GF-D8 (cell line): ENCODE measurements at regions not wholly inside any gene's neighbourhood (a gene's known extent, or its start where the extent isn't known, plus 50 kb on each side); places are given as distances from the start of the nearest gene placed in this dataset.
"Not testable (repeated sequence)": the region's sequence is repeated elsewhere in the genome, so short reads cannot be mapped to it uniquely, and the experiment has no call there.

Source experiments
- DNase-seq: peaks from one replicate; lab custom pipeline; 2025; lab: John Stamatoyannopoulos, UW

DNA sequence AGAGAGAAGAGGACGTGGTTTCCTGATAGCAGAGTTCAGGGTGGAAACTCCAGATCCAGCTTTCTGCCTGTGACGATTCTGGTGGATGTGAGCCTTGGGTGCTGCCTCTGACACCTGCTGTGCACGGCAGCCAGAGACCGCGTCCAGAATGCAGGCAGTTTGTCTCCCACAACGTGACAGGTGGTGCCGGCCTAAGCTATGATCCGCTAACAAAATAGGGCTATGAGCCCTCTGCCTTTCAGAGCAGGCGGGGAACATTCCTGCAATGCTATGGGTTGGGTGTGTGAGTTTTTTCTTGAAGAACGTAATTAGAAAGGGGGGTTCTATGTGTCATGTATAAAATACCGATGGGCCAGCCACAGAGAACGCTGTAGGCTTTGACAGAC, 297.3 kb upstream of the PRKCQ start:
- DNase-seq, result no peak

DNA sequence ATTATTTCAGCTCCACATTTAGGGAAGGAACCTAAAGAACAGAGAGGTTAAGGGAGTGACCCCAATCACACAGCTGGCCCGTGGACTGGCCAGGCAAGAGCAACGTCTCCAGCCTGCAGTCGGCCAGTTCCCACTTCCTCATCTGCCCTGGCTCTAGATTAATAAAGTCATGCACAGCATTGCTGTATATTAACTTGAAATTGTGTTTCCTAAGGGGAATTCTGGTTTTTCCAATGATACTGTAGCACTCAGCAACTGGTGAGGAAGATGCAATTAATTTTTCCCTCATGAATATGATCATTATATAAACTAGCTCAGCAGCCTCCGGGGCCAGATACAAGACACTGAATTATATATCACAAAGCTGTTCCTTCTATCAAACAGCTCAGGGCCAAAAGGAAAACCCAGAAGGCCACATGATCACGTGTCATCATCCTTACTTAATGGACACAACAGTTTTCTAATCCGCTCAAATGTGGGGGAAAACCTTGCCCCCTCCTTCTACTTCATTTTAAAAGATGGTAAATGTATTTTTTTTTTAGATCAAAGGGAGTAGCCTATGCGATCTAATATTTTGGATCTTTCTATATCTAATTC, 295.3 kb upstream of the PRKCQ start:
- no peak for DNase-seq

DNA sequence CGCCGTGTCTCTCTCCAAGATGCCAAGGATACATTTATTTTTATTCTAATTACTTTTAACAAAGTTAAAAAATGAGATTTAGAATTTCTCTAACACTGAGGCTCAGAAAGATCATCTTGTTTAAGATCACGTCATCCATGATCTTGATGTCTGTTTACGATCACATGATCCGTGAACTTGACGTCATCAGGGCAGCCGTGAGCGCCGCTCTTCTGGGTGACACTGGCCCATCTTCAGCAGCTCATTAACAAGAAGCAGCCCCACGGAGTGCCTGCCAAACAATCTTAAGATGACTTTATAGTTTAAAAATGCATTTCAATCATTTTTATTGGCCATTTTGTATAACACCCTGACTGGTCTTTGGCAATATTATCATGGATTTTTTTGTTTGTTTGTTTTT, 291.1 kb upstream of the PRKCQ start:
- no peak for DNase-seq

DNA sequence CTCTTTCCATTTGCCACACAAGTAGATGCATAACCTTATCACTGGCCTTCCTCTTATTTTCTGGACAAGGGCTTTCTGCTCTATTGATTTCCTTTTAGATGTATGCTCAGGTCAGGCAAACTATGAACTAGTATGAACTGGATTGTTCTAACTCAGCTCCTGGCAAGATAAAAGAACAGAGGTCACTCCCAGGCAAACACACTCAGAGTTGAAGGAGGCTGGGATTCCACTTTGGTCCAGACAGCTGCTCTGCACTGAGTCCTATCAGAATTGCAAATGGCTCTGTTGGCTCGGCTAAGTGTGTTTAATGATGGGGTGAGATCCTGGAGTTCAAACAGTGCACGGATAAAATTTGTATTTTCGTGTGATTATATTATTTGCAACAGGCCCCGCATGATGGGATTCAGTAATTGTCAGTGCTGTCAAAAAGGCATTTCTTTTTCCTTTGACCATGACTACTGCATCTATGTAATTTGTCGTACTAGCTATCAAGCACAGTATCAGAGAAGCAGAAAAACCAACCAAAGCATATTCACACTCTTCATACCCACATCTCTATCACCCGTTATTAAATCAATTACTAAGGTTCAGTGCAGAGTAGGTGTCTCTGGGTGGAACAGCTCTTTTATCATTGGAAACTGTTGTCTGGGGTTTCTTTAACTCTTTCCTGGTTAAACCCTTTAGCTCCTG, 288.1 kb upstream of the PRKCQ start:
- no peak for DNase-seq

DNA sequence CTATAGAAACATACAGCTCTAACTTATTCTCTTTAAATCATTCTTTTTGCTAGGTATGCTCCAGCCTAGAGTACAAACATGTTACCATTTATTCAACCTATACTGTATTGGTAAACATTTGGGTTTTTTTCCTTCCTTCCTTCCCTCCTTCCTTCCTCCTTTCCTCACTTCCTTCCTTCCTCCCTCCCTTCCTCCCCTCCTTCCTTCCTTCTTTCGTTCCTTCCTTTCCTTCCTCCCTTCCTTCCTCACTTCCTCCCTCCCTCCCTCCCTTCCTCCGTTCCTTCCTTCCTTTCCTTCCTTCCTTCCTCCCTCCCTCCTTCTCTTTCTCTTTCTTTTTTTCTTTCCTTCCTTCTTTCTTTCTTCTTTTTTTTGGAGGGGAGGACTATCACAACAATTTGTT, 286.7 kb upstream of the PRKCQ start:
- DNase-seq, result no peak

DNA sequence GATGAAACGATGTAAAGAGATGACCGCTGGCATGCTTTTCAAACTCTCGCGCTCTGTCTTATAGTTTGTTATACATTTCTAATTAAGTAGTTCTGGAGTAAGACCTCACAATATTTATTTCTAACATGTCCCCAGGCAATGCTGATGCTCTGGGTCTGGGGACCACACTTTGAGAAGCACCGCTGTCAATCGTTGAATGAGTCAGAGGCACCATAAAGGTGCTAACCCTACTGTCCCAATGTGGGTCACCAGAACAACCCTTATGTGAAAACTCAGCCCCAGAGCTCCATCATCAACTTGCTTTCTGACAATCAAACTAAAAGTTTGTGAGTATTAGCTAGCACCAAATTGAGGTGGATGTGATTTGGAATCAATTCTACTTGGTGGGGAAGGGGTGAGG, 284.1 kb upstream of the PRKCQ start:
- DNase-seq, result no peak

DNA sequence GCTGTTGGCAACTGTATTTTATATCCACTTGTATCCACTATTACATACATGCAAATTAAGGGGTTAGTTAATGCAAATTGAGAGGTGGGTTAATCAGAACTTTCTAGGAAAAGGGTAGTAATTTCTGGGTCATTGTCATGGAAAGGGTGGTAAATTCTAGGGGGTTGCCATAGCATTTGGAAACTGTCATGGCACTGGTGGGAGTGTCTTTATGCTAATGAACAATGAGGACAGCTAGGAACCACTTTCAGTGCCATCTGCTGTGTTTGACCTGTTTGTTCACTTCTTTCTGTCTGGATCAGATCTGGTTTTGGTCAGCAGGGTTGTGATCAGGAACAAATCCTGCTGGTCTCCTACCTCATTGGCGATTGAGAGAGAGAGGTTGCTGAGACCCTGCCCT, 283.3 kb upstream of the PRKCQ start:
- DNase-seq, result no peak

DNA sequence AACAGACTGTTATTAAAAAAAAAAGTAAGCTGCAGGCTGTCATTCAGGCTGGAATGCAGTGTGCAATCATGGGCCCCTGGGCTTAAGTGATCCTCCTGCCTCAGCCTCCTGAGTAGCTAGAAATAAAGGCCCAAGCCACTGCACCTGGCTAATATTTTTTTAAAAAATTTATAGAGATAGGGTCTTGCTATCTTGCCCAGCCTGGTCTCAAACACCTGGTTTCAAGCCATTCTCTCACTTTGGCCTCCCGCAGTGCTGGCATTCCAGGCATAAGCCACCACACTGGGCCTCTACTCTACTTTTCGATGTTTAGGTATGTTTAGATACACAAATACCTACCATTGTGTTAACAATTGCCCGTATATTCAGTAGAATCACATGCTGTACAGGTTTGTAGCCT, 270.4 kb upstream of the PRKCQ start:
- DNase-seq, result no peak

DNA sequence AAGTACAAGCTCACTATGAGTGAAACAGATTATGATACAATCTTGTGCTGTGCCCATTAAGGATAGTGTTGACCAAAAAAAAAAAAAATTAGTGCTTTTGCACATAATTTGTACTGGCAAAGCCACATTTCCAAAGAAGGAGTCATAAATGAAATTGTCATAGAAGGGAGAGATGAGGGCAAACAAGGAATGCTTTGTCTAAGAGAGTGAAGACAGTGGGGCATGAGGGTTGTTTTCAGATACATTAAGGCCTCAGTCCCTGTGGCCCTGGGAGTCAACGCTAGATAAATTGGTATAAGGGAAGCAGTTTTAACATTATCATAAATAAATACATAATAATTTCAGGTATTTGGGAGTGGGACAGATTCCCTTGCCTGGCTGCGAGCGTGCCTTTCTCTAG, 267.5 kb upstream of the PRKCQ start:
- DNase-seq, result no peak

DNA sequence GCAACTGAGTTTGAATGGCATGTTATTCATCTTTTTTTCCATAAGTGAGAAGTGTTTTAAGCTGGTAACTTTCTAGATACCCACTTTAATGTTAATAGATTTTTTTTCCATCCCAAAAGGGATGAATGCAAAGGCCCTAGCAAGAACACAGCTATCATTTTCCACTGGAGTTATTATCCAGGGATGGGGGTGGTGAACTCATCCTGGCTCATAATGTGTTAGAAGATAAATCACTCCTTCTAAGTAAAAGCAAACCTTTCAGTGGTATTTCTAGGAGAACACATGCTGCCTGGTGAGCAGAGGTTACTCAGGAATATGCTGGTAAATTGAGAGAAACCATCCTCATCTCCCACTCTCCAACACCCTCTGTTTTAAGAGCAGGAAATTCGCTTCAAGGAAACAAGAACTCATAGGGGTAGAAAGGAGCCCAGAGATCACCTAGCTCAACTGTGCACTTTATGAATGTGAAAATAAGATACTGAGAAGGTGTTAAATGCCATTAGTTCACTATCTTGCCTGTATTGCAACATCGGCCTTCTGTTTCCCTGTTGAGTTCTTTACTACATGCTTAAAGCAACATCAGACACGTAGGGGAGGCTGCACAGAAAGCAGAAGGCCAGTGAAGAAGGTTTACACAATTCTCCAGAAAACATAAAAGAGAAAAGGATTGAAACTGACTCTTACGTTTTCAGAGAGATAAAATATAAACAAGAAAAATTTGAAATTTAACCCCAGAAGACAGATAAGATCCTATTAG, 264.0 kb upstream of the PRKCQ start:
- no peak for DNase-seq

DNA sequence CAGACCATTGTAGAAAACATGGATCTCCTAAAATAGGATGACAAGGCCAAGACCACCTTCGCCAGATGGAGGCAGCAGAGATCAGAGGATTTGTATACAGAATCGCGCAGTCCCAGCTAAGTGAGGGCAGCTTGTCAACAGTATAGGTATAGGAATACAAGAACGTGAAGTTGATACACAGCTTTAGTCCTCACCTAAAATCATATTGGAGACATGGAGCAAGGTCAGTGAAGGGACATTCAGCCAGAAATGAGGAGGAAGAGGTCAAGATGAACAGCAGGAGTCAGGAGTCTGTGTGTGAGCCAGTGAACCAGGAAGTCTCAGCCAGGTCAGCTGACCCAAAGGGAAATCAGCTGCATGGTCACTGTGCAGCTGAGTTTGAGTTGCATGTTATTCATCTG, 263.4 kb upstream of the PRKCQ start:
- DNase-seq, result no peak

DNA sequence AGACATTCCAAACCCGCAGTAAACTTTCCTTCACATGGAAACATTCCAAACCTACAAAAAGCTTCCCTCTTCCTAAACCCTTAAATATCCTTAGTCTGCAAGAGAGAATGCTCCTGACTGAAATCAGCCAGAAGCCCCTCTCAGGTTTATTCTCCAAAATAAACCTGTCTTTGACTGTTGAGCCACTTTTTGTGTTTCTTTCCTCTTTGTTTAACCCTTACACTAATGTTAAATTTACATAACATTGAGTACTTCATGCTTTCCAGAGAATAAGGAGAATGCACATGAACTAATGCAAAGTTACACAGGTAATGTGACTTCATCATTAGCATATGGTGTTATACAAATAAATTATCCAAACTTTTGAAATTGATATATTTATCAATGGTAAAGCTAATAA, 262.6 kb upstream of the PRKCQ start:
- DNase-seq, result no peak

DNA sequence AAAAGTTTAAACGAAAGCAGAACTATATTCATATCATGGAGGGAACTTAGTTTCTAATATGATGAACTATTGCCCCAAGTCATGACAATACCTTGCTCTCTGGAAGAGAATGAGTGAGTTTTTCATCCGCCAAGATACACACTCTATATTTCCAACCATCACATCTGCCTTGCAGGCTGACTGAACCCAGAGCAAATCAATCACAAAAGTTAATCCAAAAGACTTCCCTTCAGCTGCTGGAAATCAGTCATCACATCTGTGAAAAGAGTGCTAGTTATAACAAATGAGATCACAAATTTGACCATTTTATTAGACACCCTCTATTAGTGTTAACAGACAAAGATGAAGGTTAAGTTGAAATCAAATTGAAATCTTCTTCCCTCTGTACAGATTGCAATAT, 261.7 kb upstream of the PRKCQ start:
- no peak for DNase-seq

DNA sequence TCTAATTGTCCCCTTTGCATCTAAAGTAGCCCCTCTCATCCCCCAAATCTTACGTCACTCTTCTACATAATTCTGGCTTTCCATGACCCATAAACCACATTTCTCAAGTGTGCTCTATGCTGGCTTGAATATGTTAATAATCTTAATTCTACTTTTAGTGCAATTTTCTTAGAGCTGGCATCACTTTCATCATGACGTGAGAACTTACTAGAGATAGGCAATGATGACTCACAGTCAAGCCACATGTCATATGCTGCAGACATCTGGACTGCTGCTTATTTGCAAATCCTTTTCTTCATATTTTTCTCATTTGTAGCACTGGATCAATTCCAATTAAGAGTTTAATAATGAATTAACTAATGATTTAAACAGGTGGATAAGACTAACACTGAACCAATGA, 260.7 kb upstream of the PRKCQ start:
- DNase-seq, result no peak

DNA sequence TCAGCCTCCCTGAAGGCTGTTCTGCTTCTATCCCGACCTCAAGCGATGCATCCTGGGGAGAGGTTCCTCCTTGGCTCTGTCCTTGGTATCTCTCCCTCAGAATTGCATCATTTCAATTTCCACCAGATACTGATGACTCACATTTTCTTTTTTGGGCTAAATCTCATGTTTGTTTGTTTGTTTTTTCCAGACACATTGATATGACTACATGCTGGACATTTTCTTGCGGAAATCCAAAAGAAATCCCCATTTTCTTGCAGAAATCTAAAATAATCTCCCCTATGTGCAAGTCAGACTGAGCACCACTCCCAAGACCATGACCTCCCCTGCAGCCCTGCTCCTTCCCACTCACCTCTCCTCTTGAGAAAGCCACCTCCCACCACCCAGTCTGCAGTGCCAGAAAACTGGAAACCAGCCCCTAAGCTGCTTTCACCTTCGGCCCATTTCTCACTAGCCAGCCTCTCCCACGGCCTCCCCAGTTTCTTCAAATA, 260.2 kb upstream of the PRKCQ start:
- no peak for DNase-seq

DNA sequence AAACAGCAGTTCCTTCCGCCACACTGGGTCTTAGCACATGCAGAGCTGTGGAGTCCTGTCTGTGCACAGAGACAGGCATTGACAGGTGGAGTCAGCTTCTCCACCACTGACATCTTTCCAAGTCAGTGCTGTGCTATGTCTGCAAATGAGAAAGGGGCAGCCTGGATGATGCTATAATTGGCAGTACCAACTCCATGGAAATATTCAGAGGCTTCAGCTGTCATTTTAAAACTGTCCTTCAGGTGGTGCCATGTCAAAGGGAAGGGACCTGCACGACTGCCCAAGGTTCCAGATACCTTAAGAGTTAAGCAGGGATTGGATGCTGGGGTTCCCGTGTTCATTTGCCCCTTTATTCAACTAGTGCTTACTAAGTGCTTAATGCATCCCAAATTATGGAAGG, 258.0 kb upstream of the PRKCQ start:
- DNase-seq, result no peak

DNA sequence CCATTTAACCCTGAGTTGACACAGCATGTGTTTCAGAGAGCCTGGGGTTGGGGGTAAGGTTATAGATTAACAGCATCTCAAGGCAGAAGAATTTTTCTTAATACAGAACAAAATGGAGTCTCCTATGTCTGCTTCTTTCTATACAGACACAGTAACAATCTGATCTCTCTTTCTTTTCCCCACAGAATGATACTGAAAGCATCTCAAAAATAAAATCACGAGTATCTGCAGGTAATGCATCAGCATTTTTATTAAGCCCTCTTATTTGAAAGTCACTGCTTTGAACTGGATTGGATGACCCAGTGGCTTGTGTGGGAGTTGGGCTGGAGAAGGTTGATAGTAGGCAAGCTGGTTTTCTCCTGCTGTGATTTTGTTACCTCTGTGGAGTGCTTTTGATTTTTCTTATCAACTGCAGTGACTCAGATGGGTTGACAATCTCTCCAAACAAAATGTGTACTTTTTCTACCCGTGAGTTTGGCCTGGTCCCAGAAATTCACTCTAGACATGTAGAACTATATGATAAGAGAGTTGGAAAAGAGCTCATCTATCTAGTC, 253.5 kb upstream of the PRKCQ start:
- no peak for DNase-seq

DNA sequence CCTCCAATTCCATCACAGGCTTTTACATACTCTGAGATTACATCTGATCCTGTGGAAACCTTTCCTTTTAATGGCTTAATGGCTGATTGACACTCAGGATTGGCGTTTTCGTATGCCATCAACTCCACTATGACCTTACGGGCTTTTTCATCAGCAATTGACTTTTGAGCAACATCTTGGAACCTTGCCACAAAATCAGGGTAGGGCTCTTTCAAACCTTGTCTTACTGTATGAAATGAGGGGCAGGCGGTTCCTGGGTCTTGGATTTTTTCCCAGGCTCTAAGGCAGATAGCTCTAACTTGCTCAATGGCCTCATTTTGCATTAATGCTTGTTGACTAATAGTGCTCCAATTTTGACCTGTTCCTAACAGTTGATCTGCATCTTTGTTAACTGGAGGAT, 250.9 kb upstream of the PRKCQ start:
- not testable (repeated sequence) for DNase-seq

DNA sequence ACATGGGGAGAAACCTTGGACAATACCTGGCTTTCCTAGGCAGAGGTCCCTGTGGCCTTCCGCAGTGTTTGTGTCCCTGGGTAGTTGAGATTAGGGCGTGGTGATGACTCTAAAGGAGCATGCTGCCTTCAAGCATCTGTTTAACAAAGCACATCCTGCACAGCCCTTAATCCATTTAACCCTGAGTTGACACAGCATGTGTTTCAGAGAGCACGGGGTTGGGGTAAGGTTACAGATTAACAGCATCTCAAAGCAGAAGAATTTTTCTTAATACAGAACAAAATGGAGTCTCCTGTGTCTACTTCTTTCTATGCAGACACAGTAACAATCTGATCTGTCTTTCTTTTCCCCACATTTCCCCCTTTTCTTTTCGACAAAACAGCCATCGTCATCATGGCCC, 244.7 kb upstream of the PRKCQ start:
- not testable (repeated sequence) for DNase-seq

DNA sequence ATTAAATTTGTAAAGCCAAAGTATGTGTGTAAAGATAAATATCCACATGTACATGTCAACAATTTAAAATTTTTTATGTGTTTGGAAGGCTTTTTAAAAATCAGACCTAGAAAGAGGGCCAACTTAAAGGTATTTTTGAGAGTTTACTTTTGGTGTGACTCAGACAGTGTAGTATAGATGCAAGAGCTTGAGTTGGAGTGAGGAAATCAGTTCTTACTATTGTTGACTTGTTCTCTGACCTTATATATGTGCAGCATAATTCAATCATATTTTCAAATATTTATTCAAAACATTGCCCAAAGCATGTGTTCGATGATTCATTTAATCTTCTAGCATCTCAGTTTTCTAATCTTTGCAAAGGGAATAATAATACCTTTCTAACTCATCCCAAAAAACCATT, 243.7 kb upstream of the PRKCQ start:
- DNase-seq, result no peak

DNA sequence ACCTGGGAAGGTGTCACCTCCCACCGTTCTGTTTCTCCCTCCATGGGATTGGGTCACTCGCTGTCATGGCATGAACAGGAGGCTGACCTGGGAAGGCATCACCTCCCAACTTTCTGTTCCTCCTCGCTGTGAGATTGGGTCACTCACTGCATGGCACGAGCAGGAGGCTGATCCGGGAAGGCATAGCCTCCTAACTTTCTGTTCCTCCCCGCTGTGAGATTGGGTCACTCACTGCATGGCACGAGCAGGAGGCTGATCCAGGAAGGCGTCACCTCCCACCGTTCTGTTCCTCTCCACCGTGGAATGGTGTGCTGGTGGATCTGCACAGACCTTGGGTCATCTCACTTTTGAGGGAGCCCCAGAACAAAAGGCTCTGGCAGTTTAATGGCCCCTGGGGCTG, 239.2 kb upstream of the PRKCQ start:
- no peak for DNase-seq

DNA sequence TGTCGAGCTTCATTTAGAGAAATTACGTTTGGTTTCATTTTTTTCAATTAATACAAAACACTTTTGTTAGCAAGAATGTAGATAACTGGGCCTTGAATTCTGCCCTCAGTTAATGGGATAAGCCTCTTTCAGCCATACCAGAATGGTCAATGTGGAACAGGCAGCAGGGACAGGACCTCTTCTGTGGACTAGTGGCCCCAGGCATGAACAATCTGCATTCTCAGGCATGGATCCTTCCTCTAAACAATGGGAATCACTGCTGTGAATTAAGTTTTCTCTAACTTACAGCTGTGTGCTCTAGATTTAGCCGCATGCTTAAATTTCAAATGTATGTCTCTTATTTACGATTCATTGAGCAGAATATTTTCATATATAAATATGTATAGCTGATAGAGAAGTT, 237.7 kb upstream of the PRKCQ start:
- DNase-seq, result no peak

DNA sequence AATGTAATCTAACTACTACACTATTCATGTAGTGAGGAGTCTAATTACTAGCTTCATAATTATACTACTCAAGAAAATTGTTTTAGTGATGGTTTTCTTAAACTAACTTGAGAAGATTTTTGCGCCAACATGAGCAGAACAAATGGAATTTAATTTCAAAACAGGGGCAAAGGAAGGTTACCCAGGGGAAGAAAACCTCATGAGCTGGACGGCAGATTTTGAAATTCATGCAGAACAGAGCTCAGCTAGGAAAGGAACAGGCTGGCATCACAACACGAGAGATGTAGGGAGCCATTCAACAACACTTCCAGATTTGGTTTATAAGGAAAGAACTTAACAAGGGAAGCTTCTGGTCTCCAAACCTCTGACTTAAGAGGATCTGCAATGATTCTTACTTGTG, 235.3 kb upstream of the PRKCQ start:
- no peak for DNase-seq
